H9 (cell line): ENCODE measurements at regions not wholly inside any gene's neighbourhood (a gene's known extent, or its start where the extent isn't known, plus 50 kb on each side); places are given as distances from the start of the nearest gene placed in this dataset.

Experiments
- DNase-seq: peaks from one replicate; pipeline ENCODE4 v3.0.0-alpha.2; 2017
- H2AFZ ChIP-seq: one replicate; pipeline ENCODE4 v1.6.1; 2013; ENCODE audit warnings: mild to moderate bottlenecking, low read length, control low read depth, moderate library complexity
- H2AK5ac ChIP-seq: 2 replicates; pipeline ENCODE4 v1.6.1; 2013; ENCODE audit warnings: low read length, control low read depth, mixed read lengths; ENCODE audit not compliant: insufficient read length
- H2BK120ac ChIP-seq: one replicate; pipeline ENCODE4 v1.6.1; 2013; ENCODE audit warnings: low read depth, mild to moderate bottlenecking, low read length, control low read depth, inconsistent platforms; ENCODE audit not compliant: poor library complexity, severe bottlenecking
- H2BK12ac ChIP-seq: 2 replicates; pipeline ENCODE4 v1.6.1; 2013; ENCODE audit warnings: low read length, control low read depth, mixed read lengths, low read depth; ENCODE audit not compliant: insufficient read length
- H2BK15ac ChIP-seq: 2 replicates; pipeline ENCODE4 v1.6.1; 2013; ENCODE audit warnings: low read depth, low read length, control low read depth
- H2BK20ac ChIP-seq: one replicate; pipeline ENCODE4 v1.6.1; 2013; ENCODE audit warnings: low read depth, mild to moderate bottlenecking, low read length, control low read depth, inconsistent platforms; ENCODE audit not compliant: poor library complexity, severe bottlenecking
- H2BK5ac ChIP-seq: 2 replicates; pipeline ENCODE4 v1.6.1; 2013; ENCODE audit warnings: low read length, control low read depth, mixed read lengths; ENCODE audit not compliant: insufficient read length
- H3K14ac ChIP-seq: 2 replicates; pipeline ENCODE4 v1.6.1; 2013; ENCODE audit warnings: low read length, control low read depth; ENCODE audit not compliant: insufficient read depth
- H3K18ac ChIP-seq: 2 replicates; pipeline ENCODE4 v1.6.1; 2013; ENCODE audit warnings: low read depth, mild to moderate bottlenecking, mixed read lengths, low read length, control low read depth; ENCODE audit not compliant: insufficient read length
- H3K23ac ChIP-seq: 2 replicates; pipeline ENCODE4 v1.6.1; 2013; ENCODE audit warnings: low read length, control low read depth, mixed read lengths, low read depth; ENCODE audit not compliant: insufficient read length
- H3K23me2 ChIP-seq: 2 replicates; pipeline ENCODE4 v1.6.1; 2013; ENCODE audit warnings: low read depth, mild to moderate bottlenecking, mixed read lengths, low read length, control low read depth; ENCODE audit not compliant: insufficient read length, poor library complexity, severe bottlenecking
- H3K27ac ChIP-seq: 2 replicates; pipeline ENCODE4 v1.5.1; 2013; ENCODE audit warnings: low read length, control low read depth, mixed read lengths, low read depth; ENCODE audit not compliant: insufficient read length
- H3K27me3 ChIP-seq: 2 replicates; pipeline ENCODE4 v1.6.1; 2013; ENCODE audit warnings: low read length, control low read depth, inconsistent platforms; ENCODE audit not compliant: insufficient read depth
- H3K4ac ChIP-seq: 2 replicates; pipeline ENCODE4 v1.6.1; 2013; ENCODE audit warnings: low read depth, mild to moderate bottlenecking, control low read depth, inconsistent platforms, low read length, moderate library complexity
- H3K4me1 ChIP-seq: 2 replicates; pipeline ENCODE4 v1.6.1; 2013; ENCODE audit warnings: low read length, control low read depth, inconsistent platforms; ENCODE audit not compliant: insufficient read depth
- H3K4me2 ChIP-seq: 2 replicates; pipeline ENCODE4 v1.6.1; 2013; ENCODE audit warnings: low read length, control low read depth, mixed read lengths; ENCODE audit not compliant: insufficient read length, insufficient read depth
- H3K56ac ChIP-seq: 2 replicates; pipeline ENCODE4 v1.6.1; 2013; ENCODE audit warnings: low read depth, mild to moderate bottlenecking, mixed read lengths, low read length, control low read depth; ENCODE audit not compliant: insufficient read length
- H3K79me1 ChIP-seq: 2 replicates; pipeline ENCODE4 v1.6.1; 2013; ENCODE audit warnings: low read depth, mild to moderate bottlenecking, moderate library complexity, low read length, control low read depth, inconsistent platforms; ENCODE audit not compliant: insufficient read depth, poor library complexity, severe bottlenecking
- H3K79me2 ChIP-seq: 2 replicates; pipeline ENCODE4 v1.6.1; 2013; ENCODE audit warnings: low read length, control low read depth, inconsistent platforms; ENCODE audit not compliant: insufficient read depth
- H3K9ac ChIP-seq: 2 replicates; pipeline ENCODE4 v1.6.1; 2013; ENCODE audit warnings: low read length, control low read depth, mixed read lengths; ENCODE audit not compliant: insufficient read length; ENCODE audit errors: extremely low read depth
- H3K9me3 ChIP-seq: one replicate; pipeline ENCODE4 v1.6.1; 2013; ENCODE audit warnings: low read depth, low read length, inconsistent platforms; ENCODE audit not compliant: control insufficient read depth
- H3T11ph ChIP-seq: one replicate; pipeline ENCODE4 v1.6.1; 2013; ENCODE audit warnings: mild to moderate bottlenecking, low read length, control low read depth, inconsistent platforms
- H4K20me1 ChIP-seq: one replicate; pipeline ENCODE4 v1.6.1; 2013; ENCODE audit not compliant: control insufficient read depth, insufficient read length, insufficient read depth
- H4K5ac ChIP-seq: 2 replicates; pipeline ENCODE4 v1.6.1; 2013; ENCODE audit warnings: low read depth, mild to moderate bottlenecking, mixed read lengths, low read length, control low read depth; ENCODE audit not compliant: insufficient read length
- H4K8ac ChIP-seq: replicated peaks from 2 replicates; pipeline ENCODE4 v1.6.1; 2013; ENCODE audit warnings: low read length, control low read depth, mixed read lengths, low read depth; ENCODE audit not compliant: insufficient read length
- H4K91ac ChIP-seq: 2 replicates; pipeline ENCODE4 v1.6.1; 2013; ENCODE audit warnings: low read depth, mild to moderate bottlenecking, moderate library complexity, mixed read lengths, low read length, control low read depth; ENCODE audit not compliant: insufficient read length
- H3K27ac Mint-ChIP-seq, 3 experiments: 2 replicates in 2 of 3; 3 replicates in 1 of 3; pipeline ENCODE4 v1.8.0; 2020 to 2021; ENCODE audit warnings: mixed read lengths in 3 of 3, mild to moderate bottlenecking in 1 of 3, moderate library complexity in 1 of 3
- H3K27me3 Mint-ChIP-seq: 2 replicates; pipeline ENCODE4 v1.8.0; 2021; ENCODE audit warnings: low read depth, mild to moderate bottlenecking, moderate library complexity, mixed read lengths
- H3K36me3 Mint-ChIP-seq, 3 experiments: 2 replicates in 2 of 3; 3 replicates in 1 of 3; pipeline ENCODE4 v1.8.0; 2020 to 2021; ENCODE audit warnings: low read depth in 3 of 3, mixed read lengths in 3 of 3; ENCODE audit not compliant: insufficient read depth in 1 of 3
- H3K4me1 Mint-ChIP-seq, 2 experiments: 2 replicates each; pipeline ENCODE4 v1.8.0; 2020; ENCODE audit warnings: mixed read lengths in 2 of 2
- H3K4me3 Mint-ChIP-seq, 2 experiments: 2 replicates in 1 of 2; 3 replicates in 1 of 2; pipeline ENCODE4 v1.8.0; 2020 to 2021; ENCODE audit warnings: mild to moderate bottlenecking in 2 of 2, mixed read lengths in 2 of 2, moderate library complexity in 1 of 2
- H3K9me3 Mint-ChIP-seq, 2 experiments: 2 replicates in 1 of 2; 3 replicates in 1 of 2; pipeline ENCODE4 v1.8.0; 2020; ENCODE audit warnings: mild to moderate bottlenecking in 2 of 2, mixed read lengths in 2 of 2, moderate library complexity in 1 of 2
- WGBS: extraction: QIAGEN DNeasy Blood & Tissue Kit; methylation state at CpG from one replicate; pipeline ENCODE4 v1.1.7; 2013; ENCODE audit warnings: missing lambda C conversion rate, low lambda C conversion rate, mixed read lengths; ENCODE audit not compliant: insufficient read length; ENCODE audit errors: extremely low coverage; 5-methylcytosine and 5-hydroxymethylcytosine counted together
- TF ChIP-seq, protein P1 (sequence below): fragments of 200-600 bp; sonication (generic); conservative IDR thresholded peaks from 3 replicates; pipeline ENCODE4 v1.8.0; 2021; ENCODE audit warnings: antibody characterized with exemption, mild to moderate bottlenecking

- no peak overlapping the region for H2BK15ac ChIP-seq
- Mint-ChIP-seq H3K4me3 (no peak overlapping the region), H3K36me3 (peaks cover 2 to 4% (median 2%) of the 10 kb centered on the region in 3 experiments; a peak in 4 of 7 replicates), H3K27me3 (peaks cover 9% of the 10 kb centered on the region), H3K4me1 (no peaks in the 10 kb centered on the region), H3K9me3 (peaks cover 8 to 9% of the 10 kb centered on the region in 2 experiments; a peak in 4 of 5 replicates), H3K27ac (no peak overlapping the region)
- H4K20me1 ChIP-seq: no peaks in the 10 kb centered on the region
- no peak overlapping the region for H3K56ac ChIP-seq
- H2BK5ac ChIP-seq: no peak overlapping the region
- no peak overlapping the region for H3K27ac ChIP-seq
- H2AK5ac ChIP-seq: no peak overlapping the region
- no peak for DNase-seq
- H3K23me2 ChIP-seq: no peaks in the 10 kb centered on the region
- no CpG with 5 or more reads among the region's 7 CpGs for WGBS
- no peak overlapping the region for H3K18ac ChIP-seq
- no peaks in the 10 kb centered on the region for H3K9me3 ChIP-seq
- no peak overlapping the region for H3K9ac ChIP-seq
- no peak overlapping the region for H4K8ac ChIP-seq
- no peak overlapping the region for H2AFZ ChIP-seq
- H3K27me3 ChIP-seq: no peaks in the 10 kb centered on the region
- no peak overlapping the region for H3K4ac ChIP-seq
- TF ChIP-seq, protein P1, sequence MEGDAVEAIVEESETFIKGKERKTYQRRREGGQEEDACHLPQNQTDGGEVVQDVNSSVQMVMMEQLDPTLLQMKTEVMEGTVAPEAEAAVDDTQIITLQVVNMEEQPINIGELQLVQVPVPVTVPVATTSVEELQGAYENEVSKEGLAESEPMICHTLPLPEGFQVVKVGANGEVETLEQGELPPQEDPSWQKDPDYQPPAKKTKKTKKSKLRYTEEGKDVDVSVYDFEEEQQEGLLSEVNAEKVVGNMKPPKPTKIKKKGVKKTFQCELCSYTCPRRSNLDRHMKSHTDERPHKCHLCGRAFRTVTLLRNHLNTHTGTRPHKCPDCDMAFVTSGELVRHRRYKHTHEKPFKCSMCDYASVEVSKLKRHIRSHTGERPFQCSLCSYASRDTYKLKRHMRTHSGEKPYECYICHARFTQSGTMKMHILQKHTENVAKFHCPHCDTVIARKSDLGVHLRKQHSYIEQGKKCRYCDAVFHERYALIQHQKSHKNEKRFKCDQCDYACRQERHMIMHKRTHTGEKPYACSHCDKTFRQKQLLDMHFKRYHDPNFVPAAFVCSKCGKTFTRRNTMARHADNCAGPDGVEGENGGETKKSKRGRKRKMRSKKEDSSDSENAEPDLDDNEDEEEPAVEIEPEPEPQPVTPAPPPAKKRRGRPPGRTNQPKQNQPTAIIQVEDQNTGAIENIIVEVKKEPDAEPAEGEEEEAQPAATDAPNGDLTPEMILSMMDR: peak; percentile 26; the same call in 1 of the 3 replicates
- no peaks in the 10 kb centered on the region for H3K79me2 ChIP-seq
- H3K14ac ChIP-seq: no peak overlapping the region
- no peak overlapping the region for H4K5ac ChIP-seq
- no peak overlapping the region for H3T11ph ChIP-seq
- no peak overlapping the region for H3K4me2 ChIP-seq
- no peaks in the 10 kb centered on the region for H3K4me1 ChIP-seq
- H2BK120ac ChIP-seq: no peak overlapping the region
- H3K79me1 ChIP-seq: no peaks in the 10 kb centered on the region
- no peak overlapping the region for H2BK12ac ChIP-seq
- H3K23ac ChIP-seq: no peak overlapping the region
- no peak overlapping the region for H2BK20ac ChIP-seq
- no peak overlapping the region for H4K91ac ChIP-seq
Measured at GRCh38 chr20:52256454-52256853, 64.9 kb upstream of the ZFP64 start.
